ENCODE measurements at regions not wholly inside any gene's neighbourhood (a gene's known extent, or its start where the extent isn't known, plus 50 kb on each side); places are given as distances from the start of the nearest gene placed in this dataset.

DNA sequence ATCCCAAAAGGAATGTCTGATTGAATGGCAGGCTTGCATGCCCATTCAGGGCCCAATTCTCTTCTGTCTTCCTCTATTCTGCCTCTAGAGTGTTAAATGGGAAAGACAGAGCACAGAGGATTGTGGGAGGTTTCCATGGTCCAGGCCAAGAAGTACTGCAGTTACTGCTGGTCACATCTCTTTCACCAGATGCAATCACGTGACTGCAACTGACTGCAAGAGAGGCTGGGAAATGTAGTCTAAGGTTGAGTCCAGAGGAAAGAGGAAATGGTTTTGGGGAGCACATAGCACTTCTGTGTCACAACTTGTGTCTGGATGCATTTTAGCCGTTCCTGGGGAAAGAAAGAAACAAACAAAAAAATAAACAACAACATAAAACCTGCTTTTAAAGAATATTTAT lies 336.4 kb upstream of the BTBD3 start:
- TF ChIP-seq CTCF (IDR thresholded peaks at IDR 0.05; ENCODE audit: low read depth, low read length) (no peak), EZH2phosphoT487 (IDR thresholded peaks at IDR 0.05; ENCODE audit: low read depth) (no peak)

All from OCI-LY3 (cell line).